Vagina (tissue), 2 donors: ENCODE measurements at regions not wholly inside any gene's neighbourhood (a gene's known extent, or its start where the extent isn't known, plus 50 kb on each side); places are given as distances from the start of the nearest gene placed in this dataset.

Source experiments
- POLR2A ChIP-seq, 2 donors: fragments of 450-650 bp; IDR thresholded peaks; one replicate each; pipeline ENCODE4 v1.6.1; 2017; ENCODE audit warnings: antibody characterized with exemption in 2 of 2, mild to moderate bottlenecking in 2 of 2, moderate library complexity in 2 of 2
- POLR2AphosphoS5 ChIP-seq, 2 donors: sonication (generic); formaldehyde crosslinking; IDR thresholded peaks; one replicate each; pipeline ENCODE4 v1.9.0; 2017; ENCODE audit warnings: antibody characterized with exemption in 2 of 2, mild to moderate bottlenecking in 2 of 2, low read depth in 1 of 2; ENCODE audit not compliant: insufficient read depth in 1 of 2
- TF ChIP-seq, protein P1 (sequence below), 3 experiments: fragments of 450-650 bp in 2 of 3; fragments of 200-600 bp in 1 of 3; sonication (generic) in 1 of 3; IDR thresholded peaks; one replicate each; pipeline ENCODE4 v1.5.1; 2017 to 2019; ENCODE audit warnings: antibody characterized with exemption in 3 of 3, mild to moderate bottlenecking in 2 of 3, moderate library complexity in 2 of 3

DNA sequence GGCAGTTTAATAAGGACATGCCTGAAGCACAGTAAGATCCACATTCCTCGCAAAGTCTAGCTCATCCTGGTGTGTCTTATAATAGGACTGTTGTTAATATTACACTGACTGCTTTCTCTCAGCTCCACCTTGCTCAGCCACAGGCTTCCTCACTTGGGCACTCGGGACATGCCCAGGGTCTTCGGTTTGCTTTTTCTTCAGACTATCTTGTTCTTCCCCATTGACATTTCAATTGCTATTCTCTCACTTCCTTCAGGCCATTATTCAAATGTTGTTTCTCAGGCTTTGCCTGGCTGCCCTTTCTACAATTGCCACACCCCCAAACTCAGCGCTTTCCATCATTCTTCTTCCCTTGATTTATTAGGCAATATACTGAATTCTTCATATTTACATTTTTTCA, 274.8 kb upstream of the RGS17 start:
- no peak for TF ChIP-seq POLR2A (IDR thresholded peaks at IDR 0.05)
- TF ChIP-seq, protein P1, sequence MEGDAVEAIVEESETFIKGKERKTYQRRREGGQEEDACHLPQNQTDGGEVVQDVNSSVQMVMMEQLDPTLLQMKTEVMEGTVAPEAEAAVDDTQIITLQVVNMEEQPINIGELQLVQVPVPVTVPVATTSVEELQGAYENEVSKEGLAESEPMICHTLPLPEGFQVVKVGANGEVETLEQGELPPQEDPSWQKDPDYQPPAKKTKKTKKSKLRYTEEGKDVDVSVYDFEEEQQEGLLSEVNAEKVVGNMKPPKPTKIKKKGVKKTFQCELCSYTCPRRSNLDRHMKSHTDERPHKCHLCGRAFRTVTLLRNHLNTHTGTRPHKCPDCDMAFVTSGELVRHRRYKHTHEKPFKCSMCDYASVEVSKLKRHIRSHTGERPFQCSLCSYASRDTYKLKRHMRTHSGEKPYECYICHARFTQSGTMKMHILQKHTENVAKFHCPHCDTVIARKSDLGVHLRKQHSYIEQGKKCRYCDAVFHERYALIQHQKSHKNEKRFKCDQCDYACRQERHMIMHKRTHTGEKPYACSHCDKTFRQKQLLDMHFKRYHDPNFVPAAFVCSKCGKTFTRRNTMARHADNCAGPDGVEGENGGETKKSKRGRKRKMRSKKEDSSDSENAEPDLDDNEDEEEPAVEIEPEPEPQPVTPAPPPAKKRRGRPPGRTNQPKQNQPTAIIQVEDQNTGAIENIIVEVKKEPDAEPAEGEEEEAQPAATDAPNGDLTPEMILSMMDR (IDR thresholded peaks at IDR 0.05), result no peak
- no peak for TF ChIP-seq POLR2AphosphoS5 (IDR thresholded peaks at IDR 0.05; ENCODE audit: insufficient read depth in 1 of 2, low read depth in 1 of 2)
